HG02884 (cell line): ENCODE measurements at regions not wholly inside any gene's neighbourhood (a gene's known extent, or its start where the extent isn't known, plus 50 kb on each side); places are given as distances from the start of the nearest gene placed in this dataset.
"Not testable (repeated sequence)": the region's sequence is repeated elsewhere in the genome, so short reads cannot be mapped to it uniquely, and the experiment has no call there.

Experiments
- ATAC-seq: cut with Tn5 transposase; IDR thresholded peaks from one replicate; pipeline ENCODE4 v1.9.1; 2021; ENCODE audit warnings: mild to moderate bottlenecking, moderate library complexity; ENCODE audit not compliant: unreplicated experiment

- no peak for ATAC-seq
Observed at GRCh38 chr15:98315971-98316370, 332.4 kb upstream of the IGF1R start.

GRCh38 chr15:98321896-98322295 lies 326.4 kb upstream of the IGF1R start:
- ATAC-seq = no peak

- no peak for ATAC-seq
Observed at GRCh38 chr15:98322581-98322980, 325.8 kb upstream of the IGF1R start.

- no peak for ATAC-seq
Observed at GRCh38 chr15:98324341-98324970, 323.9 kb upstream of the IGF1R start.

DNA sequence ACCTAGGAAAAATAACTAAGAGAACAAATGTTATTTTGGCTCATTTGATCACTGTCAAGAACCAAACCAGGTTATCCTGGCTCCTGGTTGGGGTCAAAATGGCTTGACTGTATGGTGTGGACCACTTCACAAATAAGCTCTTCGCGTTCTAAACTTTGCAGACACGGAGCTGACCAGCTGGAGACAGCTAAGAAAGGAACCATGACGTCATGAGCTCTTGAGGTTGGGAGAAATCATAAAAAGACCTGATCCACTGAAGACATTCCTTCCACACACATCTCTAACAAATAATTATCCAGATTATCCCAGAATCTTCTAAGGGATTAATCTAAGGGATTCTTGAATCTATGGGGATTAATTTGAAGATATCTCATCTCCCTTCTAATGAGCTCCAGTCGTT lies 321.5 kb upstream of the IGF1R start:
- no peak for ATAC-seq

DNA sequence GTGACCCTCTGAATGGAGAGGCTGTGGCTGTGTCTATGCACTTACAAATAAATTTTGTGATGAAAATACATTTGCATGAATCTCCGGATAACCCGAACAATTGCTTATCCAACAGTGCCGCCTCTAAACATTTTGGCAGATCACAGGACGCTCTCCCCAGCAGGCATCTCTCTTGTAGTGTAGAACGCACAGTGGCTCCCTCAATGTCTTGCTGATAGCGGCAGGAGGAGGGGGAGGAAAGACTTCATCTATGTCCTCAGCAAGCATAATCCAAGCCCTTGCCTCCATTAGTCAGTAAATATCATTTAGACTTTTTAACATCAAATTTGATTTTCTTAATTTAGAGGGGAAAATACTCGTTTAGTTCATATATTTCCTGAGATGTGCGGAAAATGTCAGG lies 318.1 kb upstream of the IGF1R start:
- ATAC-seq = no peak

DNA sequence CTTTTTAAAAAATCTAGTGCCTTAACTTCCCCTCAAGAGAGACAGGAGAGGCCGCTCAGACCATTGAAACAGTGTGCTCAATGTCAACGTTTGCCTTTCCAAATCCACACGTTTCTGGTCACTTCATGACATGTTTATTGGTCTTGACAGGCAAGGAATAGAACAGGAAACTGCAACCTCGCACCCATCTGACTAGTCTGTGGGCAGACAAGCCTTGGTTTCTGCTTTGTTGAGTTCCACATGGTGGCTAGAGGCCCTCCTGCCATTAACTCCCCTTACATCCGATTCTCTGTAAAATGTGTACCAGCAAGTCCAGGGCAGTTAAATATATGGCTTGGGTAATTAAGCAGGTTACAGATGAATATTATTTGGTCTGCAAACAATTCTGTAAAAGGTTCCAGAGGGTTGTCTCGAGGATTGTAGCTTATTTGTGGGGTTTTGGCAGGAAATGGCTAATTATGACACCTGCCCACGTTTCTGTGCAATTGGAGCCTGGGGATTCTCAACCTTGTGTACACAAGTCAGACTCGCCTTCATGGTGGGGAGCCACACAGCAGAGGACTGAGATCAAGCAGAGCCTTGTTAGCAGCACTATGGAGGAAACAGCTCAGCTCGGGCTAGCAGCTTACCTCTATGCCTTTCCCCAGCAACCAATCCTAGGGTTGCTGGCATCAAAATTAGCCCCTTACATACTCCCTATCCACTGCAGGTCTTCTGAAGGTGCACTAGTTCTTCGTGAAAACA lies 317.5 kb upstream of the IGF1R start:
- ATAC-seq = no peak

- no peak for ATAC-seq
Observed at GRCh38 chr15:98331676-98332075, 316.7 kb upstream of the IGF1R start.

- ATAC-seq = no peak
Observed at GRCh38 chr15:98333251-98333650, 315.1 kb upstream of the IGF1R start.

DNA sequence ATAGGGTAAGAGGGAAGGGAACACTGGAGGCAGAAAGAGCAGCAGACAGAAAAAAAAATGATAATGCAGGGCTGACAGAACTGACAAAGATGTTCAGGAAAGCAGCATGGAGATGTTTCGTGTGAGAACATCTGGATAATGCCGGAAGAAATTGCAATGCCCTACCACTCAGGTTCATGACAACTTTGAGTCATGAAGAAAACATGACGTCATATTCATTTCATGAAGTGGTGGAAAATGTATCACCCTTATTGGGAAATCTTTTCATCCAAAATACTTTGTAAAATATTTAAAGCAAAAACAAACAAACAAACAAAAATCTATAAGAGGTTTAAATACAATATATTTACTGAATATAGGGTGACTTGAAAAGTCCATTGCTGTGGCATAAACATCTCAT lies 305.4 kb upstream of the IGF1R start:
- no peak for ATAC-seq

GRCh38 chr15:98344591-98344990 lies 303.7 kb upstream of the IGF1R start:
- ATAC-seq = no peak

DNA sequence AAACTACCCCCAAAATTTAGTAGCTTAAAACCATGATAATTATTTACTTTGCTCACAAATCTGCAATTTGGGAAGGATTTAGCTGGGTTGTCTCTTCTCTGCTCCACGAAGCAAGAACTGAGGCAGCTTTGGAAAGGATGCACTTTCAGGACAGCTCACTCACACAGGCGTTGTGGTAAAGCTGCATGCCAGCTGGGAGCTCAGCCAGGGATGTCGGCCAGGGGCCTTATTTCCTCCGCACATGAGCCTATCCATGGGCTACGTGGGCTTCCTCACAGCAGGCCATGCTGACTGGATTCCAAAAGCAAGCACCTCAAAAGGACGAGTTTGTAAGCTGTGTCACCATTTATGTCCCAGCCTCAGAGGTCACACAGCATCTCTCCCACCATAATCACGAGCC lies 301.3 kb upstream of the IGF1R start:
- no peak for ATAC-seq

DNA sequence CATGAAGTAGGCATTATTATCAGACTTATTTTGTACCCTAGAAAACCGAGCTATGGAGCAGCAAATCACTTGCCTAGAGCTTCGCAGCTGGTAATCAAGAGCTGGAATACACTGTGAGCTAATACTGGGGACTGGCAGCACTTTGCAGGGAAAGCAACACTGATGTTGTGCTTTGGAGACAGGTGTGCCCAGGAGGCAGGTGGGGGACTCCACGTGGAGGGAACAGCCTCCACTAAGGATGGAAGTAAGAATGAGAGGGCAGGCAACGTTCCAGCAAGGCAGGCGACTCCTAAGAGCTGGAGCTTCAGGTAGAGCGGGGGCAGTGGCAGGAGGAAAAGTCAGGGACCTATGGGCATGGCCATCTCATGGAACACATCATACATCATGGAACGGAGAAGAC lies 300.5 kb upstream of the IGF1R start:
- no peak for ATAC-seq

DNA sequence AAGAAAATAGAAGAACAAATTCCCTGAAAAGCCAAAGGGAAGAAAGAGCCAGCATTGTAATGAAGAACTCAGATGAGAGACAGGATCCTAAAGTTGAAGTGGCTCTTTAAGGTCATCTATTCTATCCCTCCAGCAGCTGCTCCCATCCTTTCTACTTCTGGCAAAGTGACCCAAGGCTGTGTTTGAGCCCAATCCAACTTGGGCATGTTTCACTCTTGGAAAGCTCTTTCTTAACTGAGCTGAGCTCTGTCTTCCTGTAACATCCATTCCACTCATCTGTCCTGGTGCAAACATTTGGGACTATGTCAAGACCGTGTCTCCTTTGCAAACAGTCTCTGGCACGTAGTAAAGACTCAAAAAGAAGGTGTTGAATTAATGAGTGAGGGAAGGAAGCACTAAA lies 298.1 kb upstream of the IGF1R start:
- ATAC-seq = no peak

- ATAC-seq = not testable (repeated sequence)
Observed at GRCh38 chr15:98358274-98358673, 290.1 kb upstream of the IGF1R start.

DNA sequence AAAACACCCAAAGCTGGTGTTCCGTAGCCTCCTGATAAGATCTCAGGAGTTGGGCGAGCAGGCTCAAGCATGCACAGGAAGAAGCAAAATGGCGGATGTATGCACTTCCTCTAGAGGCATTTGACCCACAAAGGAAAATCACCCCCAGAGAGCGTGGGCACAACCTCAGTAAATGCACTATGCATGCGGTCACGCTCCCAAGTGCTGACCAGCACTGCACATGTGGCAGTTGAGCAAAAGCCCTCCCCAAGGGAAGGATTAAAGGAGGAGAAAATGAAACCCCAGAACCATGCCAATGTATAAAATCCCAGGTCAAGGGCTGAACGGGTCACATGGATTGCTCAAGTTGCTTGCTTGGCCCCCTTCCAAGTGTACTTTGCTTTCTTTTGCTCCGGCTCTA lies 289.4 kb upstream of the IGF1R start:
- ATAC-seq = no peak

GRCh38 chr15:98363416-98363815 lies 284.9 kb upstream of the IGF1R start:
- ATAC-seq = no peak

DNA sequence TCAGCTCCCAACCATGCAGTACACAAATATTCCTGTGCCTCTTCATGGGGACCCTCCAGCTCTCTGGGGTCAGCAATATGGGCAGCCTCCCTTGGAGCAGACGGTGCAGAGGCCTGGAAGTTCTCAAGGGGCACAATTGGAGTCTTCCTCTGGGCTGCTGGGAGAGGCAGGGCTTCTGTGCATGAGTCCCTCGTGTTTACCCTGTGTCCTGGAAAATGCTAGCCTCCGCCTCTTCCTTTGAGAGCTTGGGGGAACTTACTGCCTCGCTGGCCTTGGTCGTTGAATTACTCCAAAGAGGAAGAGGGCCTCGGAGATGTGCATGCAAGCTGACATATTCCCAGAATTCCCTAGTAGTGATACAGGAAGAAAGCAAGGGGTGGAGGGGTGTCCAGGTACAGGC lies 284.4 kb upstream of the IGF1R start:
- no peak for ATAC-seq

DNA sequence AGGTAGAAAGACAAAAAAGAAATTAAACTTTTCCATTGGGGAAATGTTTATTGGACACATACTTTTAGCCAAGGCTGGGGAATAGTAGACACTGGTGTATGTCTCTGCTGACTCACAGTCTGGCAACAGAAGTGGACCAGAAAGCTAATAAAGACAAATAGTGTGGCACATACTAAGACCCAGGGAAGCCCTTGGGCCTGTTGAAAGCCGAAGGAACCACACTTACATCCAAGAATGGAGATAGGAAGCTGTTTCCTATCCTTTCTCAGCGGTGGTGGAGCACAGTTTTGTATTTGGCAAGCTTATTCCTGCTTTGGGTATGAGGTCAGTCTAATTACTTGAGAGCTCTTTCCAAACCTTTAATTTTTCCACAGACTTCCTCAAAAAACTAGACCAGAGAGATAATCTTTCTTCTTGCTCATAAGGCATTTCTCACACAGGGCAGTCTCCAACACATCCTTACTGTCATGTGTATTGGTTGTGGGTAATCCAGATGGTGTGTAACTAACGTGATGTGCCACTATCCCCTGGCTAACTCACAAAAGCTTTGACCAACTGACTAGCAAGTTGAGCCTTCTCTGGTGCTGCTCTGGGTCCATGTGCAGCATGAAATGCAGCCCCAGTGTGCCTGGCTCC lies 279.1 kb upstream of the IGF1R start:
- ATAC-seq = no peak

DNA sequence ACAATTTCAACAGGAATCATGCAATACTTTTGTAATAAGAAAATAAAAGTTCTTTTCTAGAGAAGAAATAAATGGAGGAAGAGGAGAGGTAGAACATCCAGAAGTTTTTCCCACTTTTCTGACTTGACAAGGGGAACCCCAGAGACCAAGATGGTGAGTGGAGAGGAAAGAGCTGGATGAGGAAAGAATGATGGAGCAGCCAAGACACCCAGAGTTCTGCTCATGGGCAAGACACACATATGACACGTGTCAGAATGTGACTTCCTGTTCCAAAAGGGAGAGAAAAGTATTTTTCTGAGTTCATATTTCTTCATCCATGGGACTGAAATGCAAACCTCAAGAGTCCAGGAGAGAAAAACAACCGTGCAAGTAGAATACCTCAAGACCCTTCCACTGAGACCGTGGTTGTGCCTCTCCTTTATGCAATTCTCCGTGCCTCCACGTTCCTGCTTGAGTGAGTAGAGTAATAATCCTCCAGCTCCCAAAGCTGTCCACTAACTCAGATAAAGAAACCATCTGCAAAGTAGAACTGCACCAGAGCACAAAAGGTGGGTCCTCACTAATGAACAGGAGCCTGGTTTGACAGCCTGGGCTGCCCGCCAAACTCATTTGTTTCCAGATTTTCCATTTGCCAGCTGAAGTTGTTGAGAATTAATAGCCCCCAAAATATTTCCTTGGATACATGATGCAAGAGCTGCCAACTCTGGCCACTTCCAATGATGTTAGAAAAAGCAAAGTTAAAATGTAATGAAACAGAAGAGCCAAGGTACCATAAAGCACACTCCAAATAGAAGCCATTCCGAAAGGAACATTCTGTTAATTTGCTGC lies 272.6 kb upstream of the IGF1R start:
- ATAC-seq = no peak

GRCh38 chr15:98380721-98381120 lies 267.6 kb upstream of the IGF1R start:
- no peak for ATAC-seq
